AG20443 (cell line): ENCODE measurements at regions not wholly inside any gene's neighbourhood (a gene's known extent, or its start where the extent isn't known, plus 50 kb on each side); places are given as distances from the start of the nearest gene placed in this dataset.

ENCODE experiments used
- DNase-seq: peaks from one replicate; pipeline ENCODE4 v3.0.0; 2012; ENCODE audit warnings: low spot score, mixed read lengths

DNA sequence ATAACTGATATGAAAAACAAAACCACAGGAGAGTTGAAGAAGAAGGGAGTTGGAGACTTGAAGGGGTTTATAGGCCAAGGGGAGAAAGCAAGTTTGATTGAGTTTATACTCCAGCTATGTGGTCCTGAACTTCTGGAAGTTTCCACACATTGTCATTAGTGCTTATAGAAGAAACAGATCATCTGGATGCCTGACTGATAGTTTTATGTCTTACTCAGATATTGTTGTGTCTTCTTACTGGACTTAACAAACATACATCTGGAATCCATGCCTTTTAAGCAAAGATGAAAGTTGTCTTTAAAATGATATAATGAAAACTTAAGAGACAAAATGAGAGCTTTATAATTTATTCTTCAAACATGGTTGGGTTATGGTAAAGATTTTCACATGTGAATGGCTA is 101.3 kb upstream of the FZD8 start:
- no peak for DNase-seq

DNA sequence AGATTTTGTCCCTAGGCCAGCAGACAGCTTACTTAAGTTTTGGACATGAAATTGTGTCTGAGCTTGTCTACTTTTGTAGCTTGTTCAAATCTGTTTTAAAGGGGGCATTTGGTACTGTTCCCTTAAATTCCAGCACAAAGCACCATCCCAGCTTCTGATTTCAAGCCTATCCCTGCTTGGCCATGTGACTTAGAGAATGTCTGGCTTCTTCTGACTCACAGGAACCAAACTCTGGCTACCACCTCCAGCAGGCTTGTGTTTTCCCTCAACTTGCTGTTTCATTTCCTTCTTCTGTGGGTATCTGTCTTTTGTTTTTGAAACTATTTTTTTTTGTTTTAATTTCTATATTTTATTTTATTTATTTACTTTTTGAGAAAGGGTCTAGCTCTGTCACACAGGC is 97.9 kb upstream of the FZD8 start:
- DNase-seq = peak; percentile 58

DNA sequence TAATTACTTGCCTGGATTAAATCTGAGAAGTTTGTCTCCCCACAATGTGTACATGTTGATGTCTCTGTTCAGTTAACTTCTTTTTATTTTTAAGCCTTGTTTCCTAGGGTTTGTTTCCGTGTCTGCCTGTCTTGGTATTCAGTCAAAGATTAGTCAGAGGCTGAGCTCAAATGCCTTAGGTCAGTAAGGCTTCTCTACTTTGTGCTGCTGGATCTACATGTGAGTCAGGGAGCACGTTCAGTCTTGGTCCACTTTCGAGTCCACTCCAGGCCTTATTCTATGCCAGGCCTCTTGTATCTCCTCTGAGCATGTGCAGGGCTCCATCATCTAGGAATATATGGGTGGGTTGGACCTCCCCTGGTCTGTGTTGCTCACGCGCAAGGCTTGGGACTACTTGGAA is 93.3 kb upstream of the FZD8 start:
- peak; percentile 69 for DNase-seq

DNA sequence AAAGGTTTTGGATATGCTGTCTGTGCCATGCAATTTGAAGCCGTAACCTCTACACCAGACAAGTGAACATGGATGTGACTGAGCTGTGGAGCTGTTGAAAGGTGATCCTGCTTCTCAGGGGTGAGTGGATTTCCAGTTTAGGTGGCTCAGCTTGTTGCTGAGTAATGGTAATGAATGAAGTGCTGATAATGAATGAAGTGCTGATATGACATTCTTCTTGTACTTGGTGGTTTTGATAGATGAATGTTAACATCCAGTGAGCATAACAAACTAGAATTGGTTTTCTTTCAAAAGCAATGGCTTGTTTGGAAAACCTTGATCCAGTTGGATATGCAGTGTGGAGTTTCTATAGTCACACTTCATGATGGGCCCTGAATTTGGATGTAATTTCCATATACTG is 89.7 kb upstream of the FZD8 start:
- no peak for DNase-seq

DNA sequence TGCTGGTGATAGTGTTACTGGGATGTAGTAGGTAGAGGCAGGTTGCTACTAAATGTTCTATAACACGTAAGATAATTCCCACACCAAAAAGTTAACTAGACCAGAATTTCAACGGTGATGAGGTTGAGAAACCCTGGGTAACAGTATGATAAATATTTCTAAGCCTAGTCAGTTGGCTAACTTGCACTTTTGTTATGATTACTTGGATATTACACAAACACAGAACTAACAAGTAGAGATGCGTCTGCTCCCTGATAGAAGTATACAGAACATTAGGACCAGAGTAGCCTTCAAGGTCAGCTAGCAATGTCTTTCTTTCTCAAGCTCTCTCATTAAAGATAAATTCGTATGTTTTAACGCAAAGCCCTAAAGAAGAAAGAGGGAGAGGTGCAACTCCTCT is 86.2 kb upstream of the FZD8 start:
- no peak for DNase-seq

DNA sequence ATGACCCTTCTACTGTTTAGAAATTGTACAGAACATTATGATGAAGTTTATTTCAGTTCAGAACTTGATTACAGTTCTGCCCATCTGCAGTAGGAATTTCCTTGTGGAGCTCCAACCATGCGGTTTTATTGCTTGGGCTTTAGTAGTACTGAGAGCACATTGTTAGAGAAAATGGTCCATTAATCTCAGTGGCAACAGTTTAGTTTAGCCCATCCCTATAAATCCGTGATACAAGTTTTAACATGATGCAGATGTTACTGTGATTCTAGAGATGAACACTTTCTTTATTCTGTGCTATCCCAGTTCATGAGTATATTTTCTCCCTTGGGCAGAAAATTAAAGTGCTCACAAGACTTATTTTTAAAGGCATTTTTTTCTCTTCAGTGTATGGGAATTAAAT is 84.8 kb upstream of the FZD8 start:
- no peak for DNase-seq

DNA sequence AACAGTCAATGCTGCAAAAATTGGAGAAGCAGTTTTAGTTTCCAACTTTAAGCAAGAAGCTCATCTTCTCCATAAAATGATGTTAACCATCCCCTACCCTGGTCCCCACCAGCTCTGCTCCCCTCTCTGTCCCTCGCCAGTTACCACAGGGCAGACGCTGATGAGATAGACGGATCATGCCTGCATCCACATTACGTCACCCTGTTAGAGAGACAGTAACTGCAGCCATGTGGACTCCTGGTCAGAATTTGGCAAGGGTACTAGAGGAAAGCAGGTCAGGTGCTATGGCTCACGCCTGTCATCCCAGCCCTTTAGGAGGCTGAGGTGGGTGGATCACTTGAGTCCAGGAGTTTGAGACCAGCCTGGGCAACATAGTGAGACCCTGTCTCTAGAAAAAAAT is 81.9 kb upstream of the FZD8 start:
- no peak for DNase-seq

DNA sequence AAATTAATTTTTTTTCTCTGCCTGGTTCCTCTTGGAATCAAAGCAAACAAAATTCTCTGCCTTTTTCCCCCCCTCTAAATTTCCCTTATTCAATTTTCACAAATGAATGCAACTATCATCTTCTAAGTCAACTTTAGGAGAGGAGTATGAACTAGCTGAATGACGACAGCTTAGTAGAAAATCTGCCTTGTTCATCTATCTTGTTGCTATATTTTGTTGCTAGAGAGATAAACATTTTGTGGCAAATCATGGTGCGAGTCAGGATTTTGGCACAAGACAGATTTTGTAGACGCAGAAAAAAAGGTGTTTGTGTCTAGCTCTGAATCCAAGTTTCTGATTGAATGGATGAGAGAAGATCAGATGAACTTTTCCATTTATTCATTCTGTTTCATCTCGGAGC is 81.0 kb upstream of the FZD8 start:
- no peak for DNase-seq

DNA sequence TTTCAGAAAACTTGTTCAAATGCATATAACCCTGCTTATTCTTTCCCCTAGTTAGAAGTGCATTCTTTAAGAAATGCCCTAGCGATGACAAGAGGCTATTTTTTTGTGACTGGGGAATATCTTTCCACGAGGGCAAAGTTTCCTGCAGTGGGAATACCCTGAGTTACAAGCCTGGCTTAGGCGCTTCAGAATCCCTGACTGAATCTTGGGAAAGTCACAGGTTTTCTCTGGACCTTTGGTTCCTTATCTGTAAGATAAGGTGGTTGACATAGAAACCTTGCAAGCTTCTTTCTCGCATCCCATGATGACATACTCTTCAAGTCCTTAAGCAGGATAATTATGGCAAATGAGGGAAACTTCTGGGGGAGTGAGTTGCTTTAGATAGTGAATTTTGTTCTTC is 80.5 kb upstream of the FZD8 start:
- DNase-seq = no peak

DNA sequence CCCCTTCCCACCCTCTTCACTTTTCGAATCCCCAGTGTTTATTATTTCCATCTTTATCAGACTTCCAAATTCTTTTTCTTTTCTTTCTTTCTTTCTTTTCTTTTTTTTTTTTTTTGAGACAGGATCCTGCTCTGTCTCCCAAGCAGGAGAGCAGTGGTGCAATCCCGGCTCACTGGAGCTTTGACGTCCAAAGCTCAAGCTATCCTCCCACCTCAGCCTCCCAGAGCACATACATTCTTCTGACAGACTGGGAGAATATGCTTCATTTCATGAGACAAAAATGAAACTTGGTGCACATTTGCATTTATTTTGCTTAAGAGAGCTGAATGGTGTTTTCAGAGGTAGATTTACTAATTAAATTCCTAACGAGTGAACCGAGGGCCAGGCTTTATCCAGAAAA is 80.1 kb upstream of the FZD8 start:
- no peak for DNase-seq

DNA sequence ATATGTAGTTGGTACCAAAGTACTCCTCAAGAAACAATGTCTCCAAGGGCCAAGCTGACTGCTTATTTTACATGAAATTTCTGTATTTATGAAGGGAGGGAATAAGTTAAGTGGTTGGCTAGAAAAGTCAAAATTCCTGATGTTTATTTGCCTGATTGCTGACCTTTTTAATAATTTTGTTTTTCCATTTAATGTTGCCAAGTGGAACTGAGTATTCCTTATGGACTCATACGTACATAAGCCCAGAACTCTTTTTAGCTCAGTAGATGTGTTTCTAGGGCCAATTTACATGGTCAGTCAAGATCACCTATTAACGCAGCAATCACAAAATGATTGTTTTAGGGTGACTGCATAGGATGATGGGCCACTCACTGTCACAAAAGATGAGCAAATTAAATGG is 78.3 kb upstream of the FZD8 start:
- DNase-seq = no peak

DNA sequence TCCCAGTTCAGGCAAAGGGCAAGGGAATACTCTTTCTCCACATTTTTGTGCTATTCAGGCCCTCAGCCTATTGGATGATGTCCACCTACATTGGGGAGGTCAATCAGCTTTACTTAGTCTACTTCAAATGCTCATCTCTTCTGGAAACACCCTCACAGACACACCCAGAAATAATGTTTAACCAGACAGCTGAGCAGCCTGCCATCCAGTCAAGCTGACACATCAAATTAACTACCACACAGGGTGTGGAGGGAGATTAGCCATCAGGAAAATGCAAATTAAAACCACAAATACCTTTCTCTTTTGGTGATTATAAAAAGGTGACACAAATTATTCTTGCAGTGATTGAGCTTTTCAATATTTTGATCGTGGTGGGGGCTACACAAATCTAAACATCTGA is 74.7 kb upstream of the FZD8 start:
- no peak for DNase-seq

DNA sequence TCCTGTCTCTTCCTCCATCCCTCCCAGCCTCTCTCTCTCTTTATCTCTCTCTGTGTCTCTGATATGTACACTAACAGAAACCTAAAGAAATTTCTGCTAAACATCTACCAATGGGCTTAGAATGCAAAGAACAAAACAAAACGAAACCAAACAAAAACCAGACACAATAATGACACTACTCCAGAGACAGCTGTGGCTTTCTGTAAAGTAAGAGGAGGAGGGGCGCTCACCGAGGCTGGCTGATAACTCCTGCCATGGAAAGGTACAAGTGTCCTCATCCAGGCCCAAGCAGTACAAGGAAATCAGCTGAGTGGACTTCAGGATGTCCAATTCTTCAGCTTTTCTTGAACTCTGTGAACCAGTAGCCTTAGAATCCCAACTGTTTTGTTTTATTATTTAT is 70.4 kb upstream of the FZD8 start:
- DNase-seq = no peak

DNA sequence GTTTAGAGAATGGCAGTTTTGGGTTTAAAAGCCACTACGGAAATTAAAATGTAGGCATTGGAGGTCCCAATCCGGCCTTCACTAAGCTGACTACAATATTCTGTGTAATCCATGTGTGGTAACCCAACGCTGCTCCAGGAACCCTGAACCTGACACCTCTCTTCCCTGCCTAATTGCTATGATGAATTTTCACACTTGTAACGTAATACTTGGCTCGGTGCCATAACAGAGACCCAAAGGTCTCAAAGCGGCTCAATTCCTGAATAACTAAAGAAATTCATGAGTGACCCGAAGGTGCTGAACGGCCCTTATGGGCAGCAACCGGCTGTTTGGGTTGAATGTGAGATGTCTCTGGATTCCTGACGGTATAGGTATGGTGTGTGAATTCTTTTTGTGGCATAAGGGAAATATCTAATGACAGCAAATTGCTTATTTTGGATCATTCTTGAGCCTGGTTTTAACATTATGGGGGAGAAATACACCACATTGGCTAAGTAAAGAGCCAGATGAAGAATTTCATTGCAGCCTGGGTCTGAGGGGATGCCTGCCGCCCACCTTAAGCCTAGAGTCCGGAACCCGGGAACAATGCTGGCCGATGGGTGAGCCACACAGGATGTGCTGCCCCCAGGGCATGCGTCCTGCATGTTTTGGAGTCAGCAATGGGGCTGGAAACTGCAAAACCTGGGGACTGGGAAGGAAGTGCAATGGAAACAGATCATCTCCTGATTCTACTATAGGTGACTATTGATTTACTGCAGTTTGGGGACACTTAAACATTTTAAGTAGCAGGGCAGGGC is 69.7 kb upstream of the FZD8 start:
- DNase-seq = no peak

DNA sequence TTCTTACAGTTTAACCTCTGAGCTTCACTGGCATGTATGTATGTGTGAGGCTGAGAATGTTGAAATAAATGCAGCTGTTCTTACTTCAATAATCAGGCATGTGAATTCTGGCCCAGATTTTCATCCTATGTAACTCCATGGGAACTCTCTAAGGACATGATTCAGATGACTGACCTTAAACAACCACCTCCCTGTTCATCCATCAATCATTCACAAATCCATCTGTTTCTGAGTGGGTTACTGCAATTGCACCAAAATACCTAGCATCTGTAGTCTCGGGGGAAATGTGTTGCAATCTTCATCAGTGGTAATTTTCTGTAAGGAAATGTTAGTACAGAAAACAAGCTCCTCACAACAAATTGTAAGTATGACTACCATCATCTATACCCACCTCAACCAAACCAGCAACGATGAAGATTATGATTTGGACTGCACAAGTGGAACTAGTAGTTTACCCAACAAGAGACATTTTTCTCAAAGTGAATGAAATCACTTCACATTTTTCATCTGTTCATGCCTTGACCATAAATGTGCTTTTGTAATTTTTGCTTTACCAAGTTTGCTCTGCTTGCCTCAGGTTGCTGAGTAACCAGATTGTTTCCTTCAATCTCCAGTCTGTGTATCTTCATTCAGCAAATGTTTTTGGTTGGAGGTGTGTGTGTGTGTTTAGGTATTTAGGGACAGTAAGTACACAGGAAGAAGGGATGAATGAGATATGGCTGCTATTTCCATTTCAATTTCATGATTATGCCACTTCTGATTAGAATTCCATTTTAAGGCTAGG is 65.7 kb upstream of the FZD8 start:
- DNase-seq = no peak

DNA sequence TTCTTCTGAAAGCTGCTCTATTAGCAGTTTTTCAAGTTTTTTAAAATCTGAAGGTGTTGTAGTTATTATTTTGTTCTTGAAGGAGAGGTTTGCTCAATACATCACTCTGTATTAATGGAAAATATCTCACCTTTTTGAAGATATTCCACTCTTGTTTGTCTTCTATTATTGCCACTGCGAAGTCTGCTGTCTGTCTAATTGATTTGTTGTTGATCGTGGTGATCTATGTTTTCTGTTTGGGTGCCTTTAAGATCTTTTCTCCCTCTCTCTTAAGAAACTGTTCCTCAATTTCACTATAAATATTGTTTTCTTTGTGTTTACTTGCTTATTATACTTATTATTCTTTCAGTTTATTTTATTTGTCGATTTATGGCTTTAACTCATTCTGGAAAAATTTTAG is 64.9 kb upstream of the FZD8 start:
- DNase-seq = no peak

DNA sequence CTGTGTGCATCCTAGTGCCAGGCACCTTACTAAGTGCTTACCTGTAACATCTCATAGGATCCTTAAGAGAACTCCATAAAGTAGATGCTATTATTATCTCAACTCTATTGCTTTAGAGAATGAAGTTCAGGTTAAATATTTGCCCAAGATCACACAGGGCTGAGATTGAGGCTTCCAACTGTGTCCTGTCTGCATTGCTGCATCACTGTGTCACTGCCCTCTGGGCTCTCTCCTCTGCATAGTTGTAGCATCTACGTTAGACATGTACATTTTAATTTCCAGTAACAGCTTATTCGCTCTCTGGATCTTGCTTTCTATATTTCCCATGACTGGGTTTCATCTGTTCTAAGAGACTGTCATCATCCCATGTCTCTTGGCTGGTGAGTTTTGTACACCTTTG is 63.6 kb upstream of the FZD8 start:
- DNase-seq = no peak

DNA sequence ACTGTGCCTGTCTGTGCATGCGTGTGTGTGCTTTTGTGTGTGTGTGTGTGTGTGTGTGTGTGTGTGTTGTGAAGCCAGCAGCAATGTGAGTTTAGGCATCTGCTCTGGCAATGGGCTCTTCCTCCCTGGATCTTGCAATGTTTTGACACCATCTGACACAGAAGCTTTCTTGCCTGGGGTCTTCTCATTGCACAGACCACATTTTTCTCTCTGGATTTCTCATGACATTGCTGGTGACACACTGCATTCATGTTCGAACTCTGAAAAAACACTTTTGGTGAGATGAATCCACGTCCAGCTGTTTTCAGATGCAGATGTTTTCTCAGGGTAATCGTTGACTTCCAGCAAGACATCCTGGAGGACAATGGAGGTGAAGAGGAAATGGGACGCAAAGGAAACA is 63.0 kb upstream of the FZD8 start:
- no peak for DNase-seq

DNA sequence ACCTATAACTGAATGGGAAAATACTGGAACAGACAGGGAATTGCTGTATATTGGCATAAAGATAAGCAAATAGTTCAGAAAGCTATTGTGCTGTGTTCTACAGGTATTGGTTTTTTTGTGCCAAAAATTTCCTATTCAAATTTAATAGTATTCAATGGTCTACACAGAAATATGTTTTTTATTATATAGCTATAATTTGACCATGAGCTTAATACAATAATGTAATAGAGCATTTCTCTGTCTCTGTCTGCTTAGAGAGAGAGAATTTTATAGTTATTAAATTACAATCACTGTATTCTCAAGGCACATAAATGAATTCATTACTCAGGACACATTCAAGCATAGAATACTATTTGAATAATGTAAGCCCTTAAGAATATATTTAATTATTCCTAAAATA is 62.3 kb upstream of the FZD8 start:
- no peak for DNase-seq

DNA sequence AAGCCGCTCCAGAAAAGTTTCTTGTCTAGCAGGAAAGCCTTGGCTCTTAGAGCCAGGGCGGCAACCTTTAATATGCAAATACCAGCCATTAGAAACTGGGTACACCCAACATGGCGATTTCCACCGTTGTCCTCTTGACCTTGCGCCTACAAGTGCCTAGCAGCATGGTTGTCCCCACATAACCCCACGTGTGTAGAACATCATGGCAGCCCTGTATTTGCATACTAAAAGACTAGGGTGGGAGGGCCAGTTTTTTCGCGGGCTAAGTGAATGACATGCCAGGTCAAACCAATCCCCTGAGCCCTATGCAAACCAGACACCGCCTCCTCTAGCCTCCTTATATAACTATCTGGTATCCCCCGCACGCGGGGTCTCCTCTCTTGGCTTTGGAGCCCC is 58.4 kb upstream of the FZD8 start:
- no peak for DNase-seq

DNA sequence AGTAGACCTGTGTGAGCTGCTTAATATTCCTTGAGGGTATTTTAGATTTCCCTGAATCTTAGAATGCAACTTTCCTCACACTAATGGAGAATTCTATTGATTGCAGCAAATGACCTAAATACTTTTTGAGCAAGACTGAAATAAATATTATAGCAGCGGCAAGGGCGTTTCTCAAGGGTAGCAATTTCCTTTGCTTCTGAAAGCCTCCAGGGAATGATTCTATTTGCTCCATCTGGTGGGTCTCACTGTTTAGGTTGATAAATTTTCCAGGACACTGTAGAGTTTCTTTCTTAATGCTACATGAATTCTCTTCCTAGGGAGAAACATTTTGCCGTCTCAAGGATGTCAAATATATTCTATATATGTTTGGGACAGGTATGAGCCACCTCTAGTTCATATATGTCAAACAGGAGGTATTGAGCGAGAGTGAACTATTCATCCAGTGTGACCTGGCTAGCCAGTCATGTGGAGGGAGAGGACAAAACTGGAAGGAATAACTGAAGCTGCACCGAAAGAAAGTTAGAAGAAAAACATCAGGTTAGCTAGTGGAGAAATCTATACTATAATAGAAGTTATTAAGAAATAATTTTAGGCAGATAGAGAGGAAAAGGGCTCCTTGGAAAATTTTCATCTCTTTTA is 57.9 kb upstream of the FZD8 start:
- DNase-seq = no peak

DNA sequence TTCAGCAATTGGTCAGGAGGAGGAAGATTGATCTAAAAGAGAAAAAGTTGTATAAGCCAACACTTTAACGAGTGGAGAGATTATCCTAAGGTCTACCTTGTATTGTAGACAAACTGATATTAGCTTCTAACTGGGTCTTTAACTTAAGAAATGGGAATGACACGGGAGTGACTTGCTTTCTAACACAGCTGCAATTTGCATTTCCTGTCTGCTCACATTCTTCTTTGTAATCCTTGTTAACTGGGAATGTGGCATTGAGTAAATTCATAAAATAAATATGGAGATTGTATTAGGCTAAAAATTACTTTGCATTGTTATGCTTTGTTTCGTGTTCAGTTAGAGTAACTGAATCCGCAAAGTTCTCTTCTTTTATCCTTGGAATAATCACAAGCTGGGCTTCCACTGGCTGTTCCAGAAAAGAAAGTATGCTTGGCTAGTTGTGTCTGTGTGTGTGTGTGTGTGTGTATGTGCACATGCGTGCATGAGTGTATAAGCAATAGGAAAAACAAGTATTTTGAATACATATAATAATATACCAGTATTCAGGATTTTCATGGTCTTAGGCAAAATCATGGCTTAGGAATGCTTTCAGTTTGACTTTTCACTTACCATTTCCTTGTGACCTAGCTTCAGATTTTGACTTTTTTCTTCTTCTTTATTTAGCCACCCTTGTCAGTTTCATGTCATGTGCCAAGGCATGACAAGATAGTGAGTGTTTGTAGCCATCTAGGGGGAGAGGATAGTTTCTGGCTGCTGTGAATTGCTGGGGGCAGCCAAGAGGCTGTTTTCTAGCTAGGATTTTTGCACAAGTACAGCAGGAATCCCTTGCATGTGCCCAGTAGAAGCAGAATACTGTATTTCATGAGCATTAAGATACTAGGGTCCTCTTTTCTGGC is 54.5 kb upstream of the FZD8 start:
- no peak for DNase-seq
